ENCODE measurements at regions not wholly inside any gene's neighbourhood (a gene's known extent, or its start where the extent isn't known, plus 50 kb on each side); places are given as distances from the start of the nearest gene placed in this dataset.

DNA sequence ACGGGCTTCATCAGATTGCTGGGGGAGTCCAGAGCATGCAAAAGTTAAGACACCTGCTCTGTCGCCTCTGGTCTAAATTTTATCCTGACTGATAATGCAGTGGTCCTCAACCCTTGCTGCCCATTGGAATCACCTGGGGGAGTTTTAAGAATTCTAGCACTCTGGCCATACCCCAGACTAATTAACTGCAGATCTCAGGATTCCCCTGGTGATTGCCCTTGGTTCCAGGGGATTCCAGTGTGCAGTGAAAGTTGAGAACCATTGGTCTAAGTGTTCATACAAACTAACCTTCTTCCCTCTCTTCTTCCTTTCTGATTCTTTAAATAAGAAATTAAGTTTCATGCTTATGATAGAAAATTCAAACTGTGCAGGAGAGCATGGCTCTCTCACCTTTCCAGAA, 105.7 kb upstream of the MGAT5 start:
- Histone ChIP-seq H3K4me3 (ENCODE audit: low read depth, low read length, poor library complexity, severe bottlenecking) (no peak overlapping the region), H3K36me3 (ENCODE audit: insufficient read depth, low read length) (peaks cover 11% of the 10 kb centered on the region), H3K27ac (ENCODE audit: low read depth, low read length, poor library complexity, severe bottlenecking) (no peak overlapping the region), H3K4me1 (ENCODE audit: insufficient read depth, low read length, poor library complexity, severe bottlenecking) (peaks cover 5% of the 10 kb centered on the region), H4K20me1 (ENCODE audit: insufficient read depth, low read length) (0 out of 2 replicates have a peak, but pooled peaks cover 17% of the 10 kb centered on the region), H2AFZ (ENCODE audit: low read length) (no peak overlapping the region), H3K4me2 (ENCODE audit: low read length) (no peak overlapping the region), H3K79me2 (ENCODE audit: insufficient read depth, low read depth, low read length) (peaks cover 26% of the 10 kb centered on the region; the same call in 1 of the 2 replicates), H3K9me2 (ENCODE audit: insufficient read depth, low read length) (no peaks in the 10 kb centered on the region), H3K9me3 (ENCODE audit: low read length) (no peaks in the 10 kb centered on the region)
- ChIA-PET CTCF (ENCODE audit: unreplicated experiment) (no interaction called here), POLR2A (no interaction called here)
- TF ChIP-seq EZH2phosphoT487 (IDR thresholded peaks at IDR 0.05; ENCODE audit: borderline replicate concordance, low read depth, low read length) = no peak
- TF ChIP-seq, protein P1, sequence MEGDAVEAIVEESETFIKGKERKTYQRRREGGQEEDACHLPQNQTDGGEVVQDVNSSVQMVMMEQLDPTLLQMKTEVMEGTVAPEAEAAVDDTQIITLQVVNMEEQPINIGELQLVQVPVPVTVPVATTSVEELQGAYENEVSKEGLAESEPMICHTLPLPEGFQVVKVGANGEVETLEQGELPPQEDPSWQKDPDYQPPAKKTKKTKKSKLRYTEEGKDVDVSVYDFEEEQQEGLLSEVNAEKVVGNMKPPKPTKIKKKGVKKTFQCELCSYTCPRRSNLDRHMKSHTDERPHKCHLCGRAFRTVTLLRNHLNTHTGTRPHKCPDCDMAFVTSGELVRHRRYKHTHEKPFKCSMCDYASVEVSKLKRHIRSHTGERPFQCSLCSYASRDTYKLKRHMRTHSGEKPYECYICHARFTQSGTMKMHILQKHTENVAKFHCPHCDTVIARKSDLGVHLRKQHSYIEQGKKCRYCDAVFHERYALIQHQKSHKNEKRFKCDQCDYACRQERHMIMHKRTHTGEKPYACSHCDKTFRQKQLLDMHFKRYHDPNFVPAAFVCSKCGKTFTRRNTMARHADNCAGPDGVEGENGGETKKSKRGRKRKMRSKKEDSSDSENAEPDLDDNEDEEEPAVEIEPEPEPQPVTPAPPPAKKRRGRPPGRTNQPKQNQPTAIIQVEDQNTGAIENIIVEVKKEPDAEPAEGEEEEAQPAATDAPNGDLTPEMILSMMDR (conservative IDR thresholded peaks at IDR 0.05; ENCODE audit: low read length) = no peak
- intact Hi-C loops (cut with micrococcal nuclease; ENCODE audit: unreplicated experiment) = no loop called here
- no TSS peak for BruUV-seq (replicated peaks)
- DNase-seq (ENCODE audit: low spot score) = no peak

- H2AFZ ChIP-seq (ENCODE audit: low read length) = no peak overlapping the region
- no peak for DNase-seq (ENCODE audit: low spot score)
- no peaks in the 10 kb centered on the region for H3K9me3 ChIP-seq (ENCODE audit: low read length)
- H3K79me2 ChIP-seq (ENCODE audit: insufficient read depth, low read depth, low read length) = peaks cover 26% of the 10 kb centered on the region; the same call in 1 of the 2 replicates
- ChIA-PET POLR2A (interaction anchor here (0.7 kb wide), 1 partner anchor 33 kb away, joined by 5 read pairs; no protein-coding TSS in a partner anchor), CTCF (ENCODE audit: unreplicated experiment) (no interaction called here)
- no TSS peak for BruUV-seq (replicated peaks)
- H3K4me1 ChIP-seq (ENCODE audit: insufficient read depth, low read length, poor library complexity, severe bottlenecking) = peaks cover 5% of the 10 kb centered on the region
- H3K4me2 ChIP-seq (ENCODE audit: low read length) = no peak overlapping the region
- no peak overlapping the region for H3K4me3 ChIP-seq (ENCODE audit: low read depth, low read length, poor library complexity, severe bottlenecking)
- no peaks in the 10 kb centered on the region for H3K9me2 ChIP-seq (ENCODE audit: insufficient read depth, low read length)
- H3K27ac ChIP-seq (ENCODE audit: low read depth, low read length, poor library complexity, severe bottlenecking) = no peak overlapping the region
- peaks cover 11% of the 10 kb centered on the region for H3K36me3 ChIP-seq (ENCODE audit: insufficient read depth, low read length)
- intact Hi-C loops (cut with micrococcal nuclease; ENCODE audit: unreplicated experiment) = no loop called here
- no peak for TF ChIP-seq EZH2phosphoT487 (IDR thresholded peaks at IDR 0.05; ENCODE audit: borderline replicate concordance, low read depth, low read length)
- TF ChIP-seq, protein P1 (conservative IDR thresholded peaks at IDR 0.05; ENCODE audit: low read length) = no peak
- H4K20me1 ChIP-seq (ENCODE audit: insufficient read depth, low read length) = peaks cover 20% of the 10 kb centered on the region; the same call in 1 of the 2 replicates
These were observed 104.9 kb upstream of the MGAT5 start for GRCh38 chr2:134148843-134149472.

DNA sequence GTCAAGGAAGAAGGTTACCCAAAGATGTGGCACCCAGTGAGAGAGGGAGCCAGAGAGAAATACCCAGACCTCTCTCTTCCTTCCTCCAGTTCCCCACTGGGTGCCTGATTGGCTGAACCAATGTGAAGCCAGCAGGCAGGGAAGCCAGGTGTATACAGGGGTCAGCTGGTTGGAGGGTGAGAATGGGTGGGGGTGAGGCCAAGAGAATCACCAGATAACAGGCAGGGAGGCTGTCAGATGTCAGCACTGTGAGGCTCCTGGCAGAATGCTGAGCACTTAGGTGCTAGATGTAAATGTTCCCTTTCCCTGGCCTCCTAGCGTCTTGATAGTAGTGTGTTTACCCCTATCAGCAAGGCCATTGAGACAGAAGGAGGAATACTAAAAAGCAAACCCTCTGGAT, 104.0 kb upstream of the MGAT5 start:
- H3K9me3 ChIP-seq (ENCODE audit: low read length) = no peaks in the 10 kb centered on the region
- POLR2A ChIA-PET = no interaction called here

More for the DNA sequence above, 104.0 kb upstream of the MGAT5 start:
- Histone ChIP-seq H2AFZ (ENCODE audit: low read length) (no peak overlapping the region), H3K79me2 (ENCODE audit: insufficient read depth, low read depth, low read length) (peaks cover 26% of the 10 kb centered on the region; the same call in 1 of the 2 replicates), H3K36me3 (ENCODE audit: insufficient read depth, low read length) (peaks cover 11% of the 10 kb centered on the region), H3K9me2 (ENCODE audit: insufficient read depth, low read length) (no peaks in the 10 kb centered on the region), H4K20me1 (ENCODE audit: insufficient read depth, low read length) (peaks cover 24% of the 10 kb centered on the region), H3K27ac (ENCODE audit: low read depth, low read length, poor library complexity, severe bottlenecking) (no peak overlapping the region), H3K4me3 (ENCODE audit: low read depth, low read length, poor library complexity, severe bottlenecking) (no peak overlapping the region), H3K4me2 (ENCODE audit: low read length) (no peak overlapping the region), H3K4me1 (ENCODE audit: insufficient read depth, low read length, poor library complexity, severe bottlenecking) (peaks cover 13% of the 10 kb centered on the region)
- intact Hi-C loops (cut with micrococcal nuclease; ENCODE audit: unreplicated experiment) = no loop called here
- CTCF ChIA-PET (ENCODE audit: unreplicated experiment) = no interaction called here
- DNase-seq (ENCODE audit: low spot score) = no peak
- BruUV-seq (replicated peaks) = no TSS peak
- no peak for TF ChIP-seq EZH2phosphoT487 (IDR thresholded peaks at IDR 0.05; ENCODE audit: borderline replicate concordance, low read depth, low read length)
- TF ChIP-seq, protein P1 (conservative IDR thresholded peaks at IDR 0.05; ENCODE audit: low read length) = no peak
